ENCODE measurements at regions not wholly inside any gene's neighbourhood (a gene's known extent, or its start where the extent isn't known, plus 50 kb on each side); places are given as distances from the start of the nearest gene placed in this dataset.

DNA sequence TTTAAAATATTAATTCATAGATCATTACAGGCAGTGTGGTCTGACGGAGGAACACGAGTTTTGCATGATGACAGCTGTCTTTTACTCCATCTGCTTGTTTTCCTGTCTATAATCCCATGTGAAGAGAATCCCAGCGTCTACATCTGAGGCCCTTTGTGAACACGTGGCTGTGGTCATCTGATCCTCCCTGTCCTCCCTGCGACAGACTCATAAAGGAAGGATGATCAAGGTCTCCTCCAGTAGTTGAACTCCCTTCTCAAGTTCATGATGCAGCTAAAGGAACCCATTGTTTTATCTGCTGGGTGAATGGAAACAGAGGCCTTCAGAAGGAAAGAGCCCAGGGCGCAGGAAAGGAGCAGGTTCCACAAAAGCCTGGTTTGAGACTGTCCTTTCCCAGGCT is 435.8 kb upstream of the JARID2 start (continued):
- TF ChIP-seq, protein P1, sequence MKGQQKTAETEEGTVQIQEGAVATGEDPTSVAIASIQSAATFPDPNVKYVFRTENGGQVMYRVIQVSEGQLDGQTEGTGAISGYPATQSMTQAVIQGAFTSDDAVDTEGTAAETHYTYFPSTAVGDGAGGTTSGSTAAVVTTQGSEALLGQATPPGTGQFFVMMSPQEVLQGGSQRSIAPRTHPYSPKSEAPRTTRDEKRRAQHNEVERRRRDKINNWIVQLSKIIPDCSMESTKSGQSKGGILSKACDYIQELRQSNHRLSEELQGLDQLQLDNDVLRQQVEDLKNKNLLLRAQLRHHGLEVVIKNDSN (IDR thresholded peaks at IDR 0.05; ENCODE audit: borderline replicate concordance, low read depth) = no peak
- TF ChIP-seq FOSL2 (IDR thresholded peaks at IDR 0.05; ENCODE audit: borderline replicate concordance, low read depth) (no peak), ELF1 (IDR thresholded peaks at IDR 0.05) (no peak), FOXJ3 (CRISPR knock-in tag; IDR thresholded peaks at IDR 0.05) (no peak)

DNA sequence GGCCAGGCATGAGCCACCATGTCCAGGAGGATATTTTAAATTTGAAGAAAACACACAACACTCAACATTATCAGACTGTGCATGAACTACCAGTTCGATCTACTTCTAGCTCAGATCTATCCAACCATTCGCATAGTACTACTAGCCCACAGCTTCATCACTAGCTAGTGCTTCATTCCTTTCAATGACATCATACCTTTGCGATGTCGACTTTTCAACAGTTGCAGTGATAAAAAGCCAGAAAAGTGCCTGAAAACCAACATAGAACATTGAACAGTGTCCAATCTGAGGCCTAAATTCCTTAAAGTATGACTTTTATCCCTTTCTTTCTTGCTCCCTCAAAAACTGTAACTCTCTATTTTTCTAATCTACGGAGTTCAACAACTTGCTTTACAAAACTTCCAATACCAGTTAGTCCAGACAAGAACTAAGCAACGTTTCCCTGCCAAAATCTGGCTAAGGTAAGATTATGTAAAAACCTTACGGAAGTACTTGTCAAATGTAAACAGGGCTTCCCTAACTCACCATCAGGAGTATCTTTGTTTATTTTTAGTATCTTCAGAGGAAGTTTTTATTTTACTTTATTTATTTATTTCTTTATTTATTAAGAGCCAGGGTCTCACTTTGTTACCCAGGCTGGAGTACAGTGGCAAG is 434.0 kb upstream of the JARID2 start:
- Histone ChIP-seq H3K9ac (no peak overlapping the region), H3K27ac (ENCODE audit: low read depth in 2 of 2, low read length in 1 of 2) (no peak overlapping the region), H3K36me3 (replicated peaks in 1 of 2; ENCODE audit: control insufficient read depth in 1 of 2, insufficient read depth in 2 of 2, low read length in 1 of 2) (no peaks in the 10 kb centered on the region), H3K27me3 (ENCODE audit: insufficient read depth) (no peaks in the 10 kb centered on the region), H3K4me3 (ENCODE audit: low read depth in 2 of 2, low read length in 1 of 2) (no peak overlapping the region), H4K20me1 (ENCODE audit: insufficient read depth) (no peaks in the 10 kb centered on the region), H3F3A (replicated peaks; ENCODE audit: insufficient read depth) (no peaks in the 10 kb centered on the region), H3K4me2 (no peak overlapping the region), H3K4me1 (ENCODE audit: control insufficient read depth in 1 of 2, insufficient read depth in 2 of 2, low read depth in 1 of 2, low read length in 1 of 2) (no peaks in the 10 kb centered on the region; a peak in 1 of 4 replicates), H3K9me3 (no peaks in the 10 kb centered on the region), H3K79me2 (ENCODE audit: insufficient read depth) (no peaks in the 10 kb centered on the region), H2AFZ (ENCODE audit: low read depth) (no peak overlapping the region), H3K9me2 (no peaks in the 10 kb centered on the region)
- no peak for TF ChIP-seq YY1 (IDR thresholded peaks at IDR 0.05; ENCODE audit: low read depth)
- POLR2A ChIA-PET = no interaction called here
- CTCF ChIA-PET = no interaction called here
- DNase-seq = no peak
- 70% methylated on average over 7 of the region's 7 CpGs for WGBS (ENCODE audit: low lambda C conversion rate)

DNA sequence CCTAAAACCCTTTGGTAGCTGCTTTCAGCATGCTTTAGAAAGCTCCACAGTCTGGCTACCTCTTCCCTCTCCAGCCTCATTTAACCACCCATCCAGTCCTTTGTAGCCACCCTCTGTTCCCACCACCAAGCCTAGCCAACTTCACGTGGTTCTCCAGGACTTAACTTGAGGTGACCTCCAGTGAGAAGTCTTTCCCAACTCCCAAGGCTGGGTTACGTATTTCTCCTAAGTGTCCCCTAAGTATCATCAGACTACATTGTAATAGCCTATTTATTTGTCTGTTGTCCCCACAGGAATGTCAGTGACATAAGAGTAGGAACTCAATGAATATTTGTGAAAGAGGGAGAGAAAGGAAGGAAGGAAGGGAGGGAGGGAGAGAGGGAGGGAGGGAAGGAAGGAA is 431.9 kb upstream of the JARID2 start:
- 55% methylated on average over 2 of the region's 2 CpGs for WGBS (ENCODE audit: low lambda C conversion rate)
- Histone ChIP-seq H3K27ac (ENCODE audit: low read depth in 2 of 2, low read length in 1 of 2) (no peak overlapping the region), H3F3A (replicated peaks; ENCODE audit: insufficient read depth) (no peaks in the 10 kb centered on the region), H3K4me2 (no peak overlapping the region), H3K36me3 (replicated peaks in 1 of 2; ENCODE audit: control insufficient read depth in 1 of 2, insufficient read depth in 2 of 2, low read length in 1 of 2) (no peaks in the 10 kb centered on the region), H3K9me2 (no peaks in the 10 kb centered on the region), H3K4me3 (ENCODE audit: low read depth in 2 of 2, low read length in 1 of 2) (no peak overlapping the region), H3K9ac (no peak overlapping the region), H3K79me2 (ENCODE audit: insufficient read depth) (no peaks in the 10 kb centered on the region), H3K4me1 (ENCODE audit: control insufficient read depth in 1 of 2, insufficient read depth in 2 of 2, low read depth in 1 of 2, low read length in 1 of 2) (no peaks in the 10 kb centered on the region; a peak in 1 of 4 replicates), H3K9me3 (no peaks in the 10 kb centered on the region), H2AFZ (ENCODE audit: low read depth) (no peak overlapping the region), H3K27me3 (ENCODE audit: insufficient read depth) (no peaks in the 10 kb centered on the region), H4K20me1 (ENCODE audit: insufficient read depth) (no peaks in the 10 kb centered on the region)
- ChIA-PET CTCF (no interaction called here), POLR2A (no interaction called here)
- no peak for DNase-seq
- no peak for TF ChIP-seq MEF2A (IDR thresholded peaks at IDR 0.05; ENCODE audit: borderline replicate concordance, low read depth)
- TF ChIP-seq POLR2AphosphoS5 (IDR thresholded peaks at IDR 0.05; ENCODE audit: low read depth, low read length) = no peak
- no peak for TF ChIP-seq MXI1 (IDR thresholded peaks at IDR 0.05; ENCODE audit: low read depth, low read length)
- TF ChIP-seq, protein P2, sequence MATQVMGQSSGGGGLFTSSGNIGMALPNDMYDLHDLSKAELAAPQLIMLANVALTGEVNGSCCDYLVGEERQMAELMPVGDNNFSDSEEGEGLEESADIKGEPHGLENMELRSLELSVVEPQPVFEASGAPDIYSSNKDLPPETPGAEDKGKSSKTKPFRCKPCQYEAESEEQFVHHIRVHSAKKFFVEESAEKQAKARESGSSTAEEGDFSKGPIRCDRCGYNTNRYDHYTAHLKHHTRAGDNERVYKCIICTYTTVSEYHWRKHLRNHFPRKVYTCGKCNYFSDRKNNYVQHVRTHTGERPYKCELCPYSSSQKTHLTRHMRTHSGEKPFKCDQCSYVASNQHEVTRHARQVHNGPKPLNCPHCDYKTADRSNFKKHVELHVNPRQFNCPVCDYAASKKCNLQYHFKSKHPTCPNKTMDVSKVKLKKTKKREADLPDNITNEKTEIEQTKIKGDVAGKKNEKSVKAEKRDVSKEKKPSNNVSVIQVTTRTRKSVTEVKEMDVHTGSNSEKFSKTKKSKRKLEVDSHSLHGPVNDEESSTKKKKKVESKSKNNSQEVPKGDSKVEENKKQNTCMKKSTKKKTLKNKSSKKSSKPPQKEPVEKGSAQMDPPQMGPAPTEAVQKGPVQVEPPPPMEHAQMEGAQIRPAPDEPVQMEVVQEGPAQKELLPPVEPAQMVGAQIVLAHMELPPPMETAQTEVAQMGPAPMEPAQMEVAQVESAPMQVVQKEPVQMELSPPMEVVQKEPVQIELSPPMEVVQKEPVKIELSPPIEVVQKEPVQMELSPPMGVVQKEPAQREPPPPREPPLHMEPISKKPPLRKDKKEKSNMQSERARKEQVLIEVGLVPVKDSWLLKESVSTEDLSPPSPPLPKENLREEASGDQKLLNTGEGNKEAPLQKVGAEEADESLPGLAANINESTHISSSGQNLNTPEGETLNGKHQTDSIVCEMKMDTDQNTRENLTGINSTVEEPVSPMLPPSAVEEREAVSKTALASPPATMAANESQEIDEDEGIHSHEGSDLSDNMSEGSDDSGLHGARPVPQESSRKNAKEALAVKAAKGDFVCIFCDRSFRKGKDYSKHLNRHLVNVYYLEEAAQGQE (IDR thresholded peaks at IDR 0.05; ENCODE audit: low read depth, low read length) = no peak
- TF ChIP-seq RXRA (IDR thresholded peaks at IDR 0.05; ENCODE audit: borderline replicate concordance, low read depth) = no peak
- no peak for TF ChIP-seq RFX5 (IDR thresholded peaks at IDR 0.05; ENCODE audit: low read length)
- TF ChIP-seq TAF1 (IDR thresholded peaks at IDR 0.05; ENCODE audit: borderline replicate concordance, low read depth, low read length) = no peak
- no peak for TF ChIP-seq SMC3 (IDR thresholded peaks at IDR 0.05; ENCODE audit: low read depth, low read length)
- TF ChIP-seq, protein P3, sequence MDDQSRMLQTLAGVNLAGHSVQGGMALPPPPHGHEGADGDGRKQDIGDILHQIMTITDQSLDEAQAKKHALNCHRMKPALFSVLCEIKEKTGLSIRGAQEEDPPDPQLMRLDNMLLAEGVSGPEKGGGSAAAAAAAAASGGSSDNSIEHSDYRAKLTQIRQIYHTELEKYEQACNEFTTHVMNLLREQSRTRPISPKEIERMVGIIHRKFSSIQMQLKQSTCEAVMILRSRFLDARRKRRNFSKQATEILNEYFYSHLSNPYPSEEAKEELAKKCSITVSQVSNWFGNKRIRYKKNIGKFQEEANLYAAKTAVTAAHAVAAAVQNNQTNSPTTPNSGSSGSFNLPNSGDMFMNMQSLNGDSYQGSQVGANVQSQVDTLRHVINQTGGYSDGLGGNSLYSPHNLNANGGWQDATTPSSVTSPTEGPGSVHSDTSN (IDR thresholded peaks at IDR 0.05) = no peak
- no peak for TF ChIP-seq TCF12 (IDR thresholded peaks at IDR 0.05)
- no peak for TF ChIP-seq NRF1 (IDR thresholded peaks at IDR 0.05; ENCODE audit: low read depth, low read length)

Data from SK-N-SH (cell line).